EH (cell line): ENCODE measurements at regions not wholly inside any gene's neighbourhood (a gene's known extent, or its start where the extent isn't known, plus 50 kb on each side); places are given as distances from the start of the nearest gene placed in this dataset.
"Not testable (repeated sequence)": the region's sequence is repeated elsewhere in the genome, so short reads cannot be mapped to it uniquely, and the experiment has no call there.

Source experiments
- DNase-seq: peaks from one replicate; pipeline ENCODE4 v3.0.0-alpha.2; 2015; ENCODE audit warnings: low read depth

GRCh38 chr12:104906695-104907094 is 51.4 kb downstream of the SLC41A2 start:
- no peak for DNase-seq

- not testable (repeated sequence) for DNase-seq
Observed at GRCh38 chr12:104905446-104905845, 52.6 kb downstream of the SLC41A2 start.

- no peak for DNase-seq
Observed at GRCh38 chr12:104903648-104904423, 54.3 kb downstream of the SLC41A2 start.

GRCh38 chr12:104902125-104902524 is 56.0 kb downstream of the SLC41A2 start:
- DNase-seq = no peak

GRCh38 chr12:104896710-104897109 is 61.4 kb downstream of the SLC41A2 start:
- DNase-seq = no peak

GRCh38 chr12:104896146-104896545 is 61.9 kb downstream of the SLC41A2 start:
- no peak for DNase-seq

- no peak for DNase-seq
Observed at GRCh38 chr12:104895415-104895814, 62.7 kb downstream of the SLC41A2 start.

GRCh38 chr12:104890476-104891096 is 67.5 kb downstream of the SLC41A2 start:
- DNase-seq = peak; percentile 24

GRCh38 chr12:104889735-104890134 is 68.4 kb downstream of the SLC41A2 start:
- no peak for DNase-seq

GRCh38 chr12:104888892-104889291 is 69.2 kb downstream of the SLC41A2 start:
- DNase-seq = no peak

- DNase-seq = no peak
Observed at GRCh38 chr12:104888481-104888880, 69.6 kb downstream of the SLC41A2 start.

GRCh38 chr12:104887452-104887851 is 70.6 kb downstream of the SLC41A2 start:
- DNase-seq = no peak

- peak; percentile 58 for DNase-seq
Observed at GRCh38 chr12:104886418-104887401, 71.4 kb downstream of the SLC41A2 start.

GRCh38 chr12:104878858-104879257 is 79.2 kb downstream of the SLC41A2 start:
- DNase-seq = not testable (repeated sequence)

GRCh38 chr12:104877103-104877705 is 80.9 kb downstream of the SLC41A2 start:
- peak; percentile 63 for DNase-seq

GRCh38 chr12:104873374-104873773 is 84.7 kb downstream of the SLC41A2 start:
- peak; percentile 39 for DNase-seq

GRCh38 chr12:104870797-104871196 is 87.3 kb downstream of the SLC41A2 start:
- no peak for DNase-seq

GRCh38 chr12:104866291-104866690 is 91.8 kb downstream of the SLC41A2 start:
- peak; percentile 70 for DNase-seq

GRCh38 chr12:104865080-104865479 is 93.0 kb downstream of the SLC41A2 start:
- DNase-seq = no peak

- no peak for DNase-seq
Observed at GRCh38 chr12:104864668-104865067, 93.4 kb downstream of the SLC41A2 start.

GRCh38 chr12:104863296-104863948 is 94.7 kb downstream of the SLC41A2 start:
- DNase-seq = peak; percentile 73
